ENCODE measurements at regions not wholly inside any gene's neighbourhood (a gene's known extent, or its start where the extent isn't known, plus 50 kb on each side); places are given as distances from the start of the nearest gene placed in this dataset.

GRCh38 chr5:56340196-56340980, 107.3 kb upstream of the ANKRD55 start:
- H3K27ac ChIP-seq: no peak overlapping the region
- TF ChIP-seq, protein P1, sequence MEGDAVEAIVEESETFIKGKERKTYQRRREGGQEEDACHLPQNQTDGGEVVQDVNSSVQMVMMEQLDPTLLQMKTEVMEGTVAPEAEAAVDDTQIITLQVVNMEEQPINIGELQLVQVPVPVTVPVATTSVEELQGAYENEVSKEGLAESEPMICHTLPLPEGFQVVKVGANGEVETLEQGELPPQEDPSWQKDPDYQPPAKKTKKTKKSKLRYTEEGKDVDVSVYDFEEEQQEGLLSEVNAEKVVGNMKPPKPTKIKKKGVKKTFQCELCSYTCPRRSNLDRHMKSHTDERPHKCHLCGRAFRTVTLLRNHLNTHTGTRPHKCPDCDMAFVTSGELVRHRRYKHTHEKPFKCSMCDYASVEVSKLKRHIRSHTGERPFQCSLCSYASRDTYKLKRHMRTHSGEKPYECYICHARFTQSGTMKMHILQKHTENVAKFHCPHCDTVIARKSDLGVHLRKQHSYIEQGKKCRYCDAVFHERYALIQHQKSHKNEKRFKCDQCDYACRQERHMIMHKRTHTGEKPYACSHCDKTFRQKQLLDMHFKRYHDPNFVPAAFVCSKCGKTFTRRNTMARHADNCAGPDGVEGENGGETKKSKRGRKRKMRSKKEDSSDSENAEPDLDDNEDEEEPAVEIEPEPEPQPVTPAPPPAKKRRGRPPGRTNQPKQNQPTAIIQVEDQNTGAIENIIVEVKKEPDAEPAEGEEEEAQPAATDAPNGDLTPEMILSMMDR (conservative IDR thresholded peaks at IDR 0.05; ENCODE audit: low read depth): no peak
- ChIA-PET POLR2A (ENCODE audit: low non-redundant PET) (no interaction called here), CTCF (interaction anchor here (0.6 to 0.7 kb wide), 2 partner anchors 154 to 798 kb away, joined by 4 read pairs; no protein-coding TSS in a partner anchor)
- no peak for DNase-seq (ENCODE audit: low spot score)

- ChIA-PET CTCF (no interaction called here), POLR2A (ENCODE audit: low non-redundant PET) (no interaction called here)
- no peak for DNase-seq (ENCODE audit: low spot score)
- H3K27ac ChIP-seq: no peak overlapping the region
- TF ChIP-seq, protein P1 (conservative IDR thresholded peaks at IDR 0.05; ENCODE audit: low read depth): no peak
These were observed 106.6 kb upstream of the ANKRD55 start for GRCh38 chr5:56339732-56340131.

DNA sequence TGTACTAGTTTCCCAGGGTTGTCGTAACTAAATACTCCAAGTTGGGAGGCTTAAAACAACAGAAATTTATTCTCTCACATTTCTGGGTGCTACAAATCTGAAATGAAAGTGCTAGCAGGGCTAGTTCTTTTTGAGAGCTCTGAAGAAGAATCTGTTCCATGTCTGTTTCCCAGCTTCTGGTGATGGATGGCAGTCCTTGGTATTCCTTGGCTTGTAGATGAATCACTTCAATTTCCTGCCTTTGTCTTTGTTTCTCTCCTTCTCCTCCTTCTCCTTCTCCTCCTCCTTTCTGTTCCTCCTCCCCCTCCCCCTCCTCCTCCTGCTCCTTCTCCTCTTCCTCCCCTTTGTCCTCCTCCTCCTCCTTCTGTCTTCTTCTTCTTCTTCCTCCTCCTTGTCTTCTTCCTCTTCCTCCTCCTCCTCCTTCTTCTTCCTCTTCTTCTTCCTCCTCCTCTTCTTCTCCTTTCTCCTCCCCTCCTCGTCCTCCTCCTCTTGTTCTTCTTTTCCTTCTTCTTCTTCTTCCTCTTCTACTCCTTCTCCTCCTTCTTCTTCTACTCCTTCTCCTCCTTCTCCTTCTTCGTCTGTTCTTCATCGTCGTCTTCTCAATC, 104.7 kb upstream of the ANKRD55 start:
- TF ChIP-seq, protein P1 (conservative IDR thresholded peaks at IDR 0.05; ENCODE audit: low read depth): no peak
- CTCF ChIA-PET: interaction anchor here (0.7 kb wide), 2 partner anchors 9 to 1139 kb away, joined by 3 read pairs; no protein-coding TSS in a partner anchor
- no peak overlapping the region for H3K27ac ChIP-seq
- no peak for DNase-seq (ENCODE audit: low spot score)
- POLR2A ChIA-PET (ENCODE audit: low non-redundant PET): no interaction called here

GRCh38 chr5:56335212-56335611, 102.1 kb upstream of the ANKRD55 start:
- TF ChIP-seq, protein P1 (conservative IDR thresholded peaks at IDR 0.05; ENCODE audit: low read depth): no peak
- POLR2A ChIA-PET (ENCODE audit: low non-redundant PET): no interaction called here
- H3K27ac ChIP-seq: no peak overlapping the region
- CTCF ChIA-PET: interaction anchor here (0.6 kb wide), 1 partner anchor 661 kb away, joined by 3 read pairs; no protein-coding TSS in a partner anchor
- no peak for DNase-seq (ENCODE audit: low spot score)

GRCh38 chr5:56330806-56331205, 97.7 kb upstream of the ANKRD55 start:
- no peak for DNase-seq (ENCODE audit: low spot score)
- CTCF ChIA-PET: interaction anchor here (0.6 to 1.9 kb wide), 3 partner anchors 60 to 1587 kb away, joined by 3 to 5 read pairs (median 4); no protein-coding TSS in a partner anchor
- TF ChIP-seq, protein P1 (conservative IDR thresholded peaks at IDR 0.05; ENCODE audit: low read depth): no peak
- no peak overlapping the region for H3K27ac ChIP-seq
- POLR2A ChIA-PET (ENCODE audit: low non-redundant PET): interaction anchor here (0.6 kb wide), 1 partner anchor 10 kb away, joined by 3 read pairs; no protein-coding TSS in a partner anchor

DNA sequence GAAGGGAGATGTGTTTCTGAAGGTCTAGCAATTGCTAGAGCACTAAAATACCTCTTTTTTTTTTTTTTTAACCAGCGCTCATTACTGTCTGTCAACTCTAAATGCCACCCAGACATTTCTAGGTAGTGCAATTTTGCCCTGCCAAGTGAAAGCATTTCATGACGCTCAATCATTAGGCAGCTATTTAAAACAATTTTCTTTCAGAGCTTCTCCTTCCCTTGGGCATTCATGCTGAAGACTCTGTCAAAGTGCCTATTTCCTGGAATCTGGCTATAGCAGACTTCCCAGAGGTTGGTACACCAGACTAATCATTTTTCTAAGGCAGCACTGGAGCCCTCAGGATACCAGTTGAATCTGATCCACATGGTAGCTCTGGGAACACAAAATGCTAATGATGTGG, 97.0 kb upstream of the ANKRD55 start:
- CTCF ChIA-PET: interaction anchor here (0.6 kb wide), 1 partner anchor 61 kb away, joined by 3 read pairs; no protein-coding TSS in a partner anchor
- TF ChIP-seq, protein P1 (conservative IDR thresholded peaks at IDR 0.05; ENCODE audit: low read depth): no peak
- no peak for DNase-seq (ENCODE audit: low spot score)

More for the DNA sequence above, 97.0 kb upstream of the ANKRD55 start:
- POLR2A ChIA-PET (ENCODE audit: low non-redundant PET): interaction anchor here (0.6 kb wide), 1 partner anchor 10 kb away, joined by 3 read pairs; no protein-coding TSS in a partner anchor
- no peak overlapping the region for H3K27ac ChIP-seq

All from RWPE1 (cell line).